ENCODE measurements at regions not wholly inside any gene's neighbourhood (a gene's known extent, or its start where the extent isn't known, plus 50 kb on each side); places are given as distances from the start of the nearest gene placed in this dataset.
A peak's percentile ranks its signal among the peaks of the same experiment; 100 is the strongest.
"Not testable (repeated sequence)": the region's sequence is repeated elsewhere in the genome, so short reads cannot be mapped to it uniquely, and the experiment has no call there.

- no peak for DNase-seq
Measured at GRCh38 chr7:81470724-81471379, 299.0 kb downstream of the HGF start.

- peak; percentile 56 to 70 for DNase-seq
Measured at GRCh38 chr7:81469869-81470723, 299.8 kb downstream of the HGF start.

GRCh38 chr7:81469153-81469868 is 300.5 kb downstream of the HGF start:
- no peak for DNase-seq

GRCh38 chr7:81468526-81468925 is 301.3 kb downstream of the HGF start:
- no peak for DNase-seq

GRCh38 chr7:81467964-81468363 is 301.9 kb downstream of the HGF start:
- DNase-seq, result no peak

- no peak for DNase-seq
Measured at GRCh38 chr7:81462672-81463071, 307.2 kb downstream of the HGF start.

- no peak for DNase-seq
Measured at GRCh38 chr7:81460250-81461045, 309.4 kb downstream of the HGF start.

GRCh38 chr7:81459485-81459884 is 310.4 kb downstream of the HGF start:
- DNase-seq, result no peak

- DNase-seq, result peak in 1 of 2 donors; percentile 27
Measured at GRCh38 chr7:81457852-81458522, 311.9 kb downstream of the HGF start.

GRCh38 chr7:81453770-81454169 is 316.1 kb downstream of the HGF start:
- not testable (repeated sequence) for DNase-seq

GRCh38 chr7:81449105-81449504 is 320.7 kb downstream of the HGF start:
- no peak for DNase-seq

- peak in 1 of 2 donors; percentile 11 for DNase-seq
Measured at GRCh38 chr7:81447351-81447952, 322.4 kb downstream of the HGF start.

GRCh38 chr7:81446212-81446611 is 323.6 kb downstream of the HGF start:
- DNase-seq, result no peak

GRCh38 chr7:81445462-81445861 is 324.4 kb downstream of the HGF start:
- DNase-seq, result no peak

GRCh38 chr7:81441750-81442149 is 328.1 kb downstream of the HGF start:
- no peak for DNase-seq

GRCh38 chr7:81439591-81439990 is 330.3 kb downstream of the HGF start:
- no peak for DNase-seq

GRCh38 chr7:81437160-81437559 is 332.7 kb downstream of the HGF start:
- DNase-seq, result not testable (repeated sequence)

GRCh38 chr7:81433692-81434331 is 336.0 kb downstream of the HGF start:
- no peak for DNase-seq

- DNase-seq, result no peak
Measured at GRCh38 chr7:81433206-81433605, 336.6 kb downstream of the HGF start.

GRCh38 chr7:81430761-81431160 is 339.1 kb downstream of the HGF start:
- DNase-seq, result no peak

GRCh38 chr7:81430150-81430549 is 339.7 kb downstream of the HGF start:
- DNase-seq, result no peak

Measured in hippocampal formation (tissue), 2 donors.